ENCODE measurements at regions not wholly inside any gene's neighbourhood (a gene's known extent, or its start where the extent isn't known, plus 50 kb on each side); places are given as distances from the start of the nearest gene placed in this dataset.

GRCh38 chr4:31748382-31748781, 1028.2 kb downstream of the PCDH7 start:
- H2BK15ac ChIP-seq (ENCODE audit: low read length) = no peak overlapping the region
- peak in 2 of 3 experiments; percentile 19 to 22; a peak in 2 of 4 replicates for TF ChIP-seq CTCF (IDR thresholded peaks at IDR 0.05; ENCODE audit: control extremely low read depth in 1 of 3, insufficient read depth in 1 of 3, low read depth in 1 of 3, low read length in 3 of 3)
- TF ChIP-seq POLR2A (IDR thresholded peaks at IDR 0.05; ENCODE audit: control extremely low read depth in 1 of 2, low read depth in 2 of 2, low read length in 2 of 2) = no peak
- TF ChIP-seq ATF2 (IDR thresholded peaks at IDR 0.05; ENCODE audit: low read length) = no peak
- peaks cover 0 to 6% of the 10 kb centered on the region in 2 experiments; a peak in 1 of 4 replicates for H3K9me3 ChIP-seq (ENCODE audit: insufficient read depth in 2 of 2, low read depth in 1 of 2, low read length in 1 of 2)
- no peak overlapping the region for H2BK12ac ChIP-seq (ENCODE audit: low read depth, low read length)
- H3K36me3 ChIP-seq (ENCODE audit: control insufficient read depth in 2 of 4, insufficient read depth in 4 of 4, low read length in 3 of 4) = no peaks in the 10 kb centered on the region
- no peak overlapping the region for H3K14ac ChIP-seq (ENCODE audit: insufficient read length)
- no peak overlapping the region for H4K8ac ChIP-seq (ENCODE audit: extremely low read depth, insufficient read depth, low read length)
- no peak overlapping the region for H2BK20ac ChIP-seq (ENCODE audit: low read length)
- no peak overlapping the region for H2AK5ac ChIP-seq (ENCODE audit: low read depth, low read length)
- FAIRE-seq (no peak), DNase-seq (ENCODE audit: low read depth in 1 of 2, low spot score in 2 of 2) (no peak)
- CTCF ChIA-PET (ENCODE audit: partially characterized antibody) = interaction anchor here (1.0 to 1.4 kb wide), 2 partner anchors 11 to 47 kb away, joined by 3 read pairs; no protein-coding TSS in a partner anchor
- no peak overlapping the region for H2BK5ac ChIP-seq (ENCODE audit: low read depth, low read length)
- H3K27ac ChIP-seq (ENCODE audit: low read depth, low read length) = no peak overlapping the region
- no peak overlapping the region for H3K4me2 ChIP-seq (ENCODE audit: insufficient read depth in 1 of 2, low read depth in 2 of 2, low read length in 2 of 2)
- no peak overlapping the region for H3K18ac ChIP-seq (ENCODE audit: extremely low read depth, low read length)
- H3K23ac ChIP-seq (ENCODE audit: insufficient read length) = no peak overlapping the region
- H2BK120ac ChIP-seq (replicated peaks; ENCODE audit: low read depth, low read length) = no peak overlapping the region
- H3K4me3 ChIP-seq (ENCODE audit: extremely low read depth in 1 of 4, insufficient read depth in 2 of 4, low read depth in 3 of 4, low read length in 4 of 4) = no peak overlapping the region
- 91% methylated on average over 3 of the region's 3 CpGs; no CpG with 5 or more reads in 1 of the 2 experiments for WGBS, 2 experiments (ENCODE audit: extremely low coverage in 1 of 2, insufficient coverage in 1 of 2, insufficient read length in 1 of 2, insufficient replicate concordance in 2 of 2, low coverage in 1 of 2, low lambda C conversion rate in 2 of 2, missing lambda C conversion rate in 1 of 2)
- H3K23me2 ChIP-seq (ENCODE audit: low read depth, low read length) = no peaks in the 10 kb centered on the region; the same call in 1 of the 2 replicates
- no peak overlapping the region for H4K91ac ChIP-seq (replicated peaks; ENCODE audit: insufficient read length, low read length)
- no peak overlapping the region for H3K56ac ChIP-seq (replicated peaks; ENCODE audit: insufficient read length, low read depth, low read length)
- no peak overlapping the region for H3K4ac ChIP-seq (replicated peaks; ENCODE audit: insufficient read length, low read depth, low read length)
- H4K5ac ChIP-seq (ENCODE audit: insufficient read length, low read depth, low read length) = no peak overlapping the region
- H3K79me2 ChIP-seq (ENCODE audit: control insufficient read depth in 1 of 2, insufficient read depth in 2 of 2, low read length in 2 of 2) = no peaks in the 10 kb centered on the region
- H2AFZ ChIP-seq (ENCODE audit: low read length) = no peak overlapping the region
- no peaks in the 10 kb centered on the region for H4K20me1 ChIP-seq (replicated peaks in 1 of 2; ENCODE audit: control insufficient read depth in 1 of 2, insufficient read depth in 2 of 2, low read length in 2 of 2)
- H3K79me1 ChIP-seq (ENCODE audit: low read depth, low read length) = no peaks in the 10 kb centered on the region
- POLR2A ChIA-PET (ENCODE audit: partially characterized antibody) = no interaction called here
- H3K4me1 ChIP-seq (replicated peaks in 1 of 4; ENCODE audit: control insufficient read depth in 3 of 4, insufficient read depth in 4 of 4, low read length in 3 of 4) = no peaks in the 10 kb centered on the region; a peak in 1 of 7 replicates
- H3K9ac ChIP-seq (replicated peaks in 1 of 4; ENCODE audit: extremely low read depth in 1 of 4, low read depth in 3 of 4, low read length in 3 of 4) = no peak overlapping the region
- H3K27me3 ChIP-seq (replicated peaks in 1 of 4; ENCODE audit: control insufficient read depth in 3 of 4, extremely low read depth in 1 of 4, insufficient read depth in 3 of 4, low read length in 3 of 4) = no peaks in the 10 kb centered on the region
